ENCODE measurements at regions not wholly inside any gene's neighbourhood (a gene's known extent, or its start where the extent isn't known, plus 50 kb on each side); places are given as distances from the start of the nearest gene placed in this dataset.

DNA sequence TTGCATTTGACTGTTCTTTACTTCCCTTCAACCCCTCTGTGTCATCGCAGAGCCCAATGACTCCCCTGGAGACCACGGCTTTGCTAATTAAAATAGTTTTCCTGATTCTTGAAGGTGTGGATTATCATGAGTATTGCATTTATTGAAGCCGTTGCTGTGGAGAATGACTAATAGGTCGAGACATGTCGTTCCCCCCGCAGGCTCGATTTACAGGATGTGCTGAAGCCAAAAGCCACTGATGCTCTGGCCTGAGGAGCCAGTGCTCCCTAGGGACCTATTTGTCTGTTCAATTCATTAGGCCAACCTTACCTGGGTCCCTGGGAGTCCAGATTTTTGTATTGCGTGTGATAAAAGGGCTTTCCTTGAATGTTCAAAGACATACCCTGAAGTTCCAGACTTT, 102.3 kb downstream of the NPTX2 start (continued):
- TF ChIP-seq, protein P1, sequence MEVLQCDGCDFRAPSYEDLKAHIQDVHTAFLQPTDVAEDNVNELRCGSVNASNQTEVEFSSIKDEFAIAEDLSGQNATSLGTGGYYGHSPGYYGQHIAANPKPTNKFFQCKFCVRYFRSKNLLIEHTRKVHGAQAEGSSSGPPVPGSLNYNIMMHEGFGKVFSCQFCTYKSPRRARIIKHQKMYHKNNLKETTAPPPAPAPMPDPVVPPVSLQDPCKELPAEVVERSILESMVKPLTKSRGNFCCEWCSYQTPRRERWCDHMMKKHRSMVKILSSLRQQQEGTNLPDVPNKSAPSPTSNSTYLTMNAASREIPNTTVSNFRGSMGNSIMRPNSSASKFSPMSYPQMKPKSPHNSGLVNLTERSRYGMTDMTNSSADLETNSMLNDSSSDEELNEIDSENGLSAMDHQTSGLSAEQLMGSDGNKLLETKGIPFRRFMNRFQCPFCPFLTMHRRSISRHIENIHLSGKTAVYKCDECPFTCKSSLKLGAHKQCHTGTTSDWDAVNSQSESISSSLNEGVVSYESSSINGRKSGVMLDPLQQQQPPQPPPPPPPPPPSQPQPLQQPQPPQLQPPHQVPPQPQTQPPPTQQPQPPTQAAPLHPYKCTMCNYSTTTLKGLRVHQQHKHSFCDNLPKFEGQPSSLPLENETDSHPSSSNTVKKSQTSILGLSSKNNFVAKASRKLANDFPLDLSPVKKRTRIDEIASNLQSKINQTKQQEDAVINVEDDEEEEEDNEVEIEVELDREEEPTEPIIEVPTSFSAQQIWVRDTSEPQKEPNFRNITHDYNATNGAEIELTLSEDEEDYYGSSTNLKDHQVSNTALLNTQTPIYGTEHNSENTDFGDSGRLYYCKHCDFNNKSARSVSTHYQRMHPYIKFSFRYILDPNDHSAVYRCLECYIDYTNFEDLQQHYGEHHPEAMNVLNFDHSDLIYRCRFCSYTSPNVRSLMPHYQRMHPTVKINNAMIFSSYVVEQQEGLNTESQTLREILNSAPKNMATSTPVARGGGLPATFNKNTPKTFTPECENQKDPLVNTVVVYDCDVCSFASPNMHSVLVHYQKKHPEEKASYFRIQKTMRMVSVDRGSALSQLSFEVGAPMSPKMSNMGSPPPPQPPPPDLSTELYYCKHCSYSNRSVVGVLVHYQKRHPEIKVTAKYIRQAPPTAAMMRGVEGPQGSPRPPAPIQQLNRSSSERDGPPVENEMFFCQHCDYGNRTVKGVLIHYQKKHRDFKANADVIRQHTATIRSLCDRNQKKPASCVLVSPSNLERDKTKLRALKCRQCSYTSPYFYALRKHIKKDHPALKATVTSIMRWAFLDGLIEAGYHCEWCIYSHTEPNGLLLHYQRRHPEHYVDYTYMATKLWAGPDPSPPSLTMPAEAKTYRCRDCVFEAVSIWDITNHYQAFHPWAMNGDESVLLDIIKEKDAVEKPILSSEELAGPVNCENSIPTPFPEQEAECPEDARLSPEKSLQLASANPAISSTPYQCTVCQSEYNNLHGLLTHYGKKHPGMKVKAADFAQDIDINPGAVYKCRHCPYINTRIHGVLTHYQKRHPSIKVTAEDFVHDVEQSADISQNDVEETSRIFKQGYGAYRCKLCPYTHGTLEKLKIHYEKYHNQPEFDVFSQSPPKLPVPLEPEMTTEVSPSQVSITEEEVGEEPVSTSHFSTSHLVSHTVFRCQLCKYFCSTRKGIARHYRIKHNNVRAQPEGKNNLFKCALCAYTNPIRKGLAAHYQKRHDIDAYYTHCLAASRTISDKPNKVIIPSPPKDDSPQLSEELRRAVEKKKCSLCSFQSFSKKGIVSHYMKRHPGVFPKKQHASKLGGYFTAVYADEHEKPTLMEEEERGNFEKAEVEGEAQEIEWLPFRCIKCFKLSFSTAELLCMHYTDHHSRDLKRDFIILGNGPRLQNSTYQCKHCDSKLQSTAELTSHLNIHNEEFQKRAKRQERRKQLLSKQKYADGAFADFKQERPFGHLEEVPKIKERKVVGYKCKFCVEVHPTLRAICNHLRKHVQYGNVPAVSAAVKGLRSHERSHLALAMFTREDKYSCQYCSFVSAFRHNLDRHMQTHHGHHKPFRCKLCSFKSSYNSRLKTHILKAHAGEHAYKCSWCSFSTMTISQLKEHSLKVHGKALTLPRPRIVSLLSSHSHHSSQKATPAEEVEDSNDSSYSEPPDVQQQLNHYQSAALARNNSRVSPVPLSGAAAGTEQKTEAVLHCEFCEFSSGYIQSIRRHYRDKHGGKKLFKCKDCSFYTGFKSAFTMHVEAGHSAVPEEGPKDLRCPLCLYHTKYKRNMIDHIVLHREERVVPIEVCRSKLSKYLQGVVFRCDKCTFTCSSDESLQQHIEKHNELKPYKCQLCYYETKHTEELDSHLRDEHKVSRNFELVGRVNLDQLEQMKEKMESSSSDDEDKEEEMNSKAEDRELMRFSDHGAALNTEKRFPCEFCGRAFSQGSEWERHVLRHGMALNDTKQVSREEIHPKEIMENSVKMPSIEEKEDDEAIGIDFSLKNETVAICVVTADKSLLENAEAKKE (CRISPR knock-in tag; IDR thresholded peaks at IDR 0.05) = no peak
- TF ChIP-seq EZH2 (IDR thresholded peaks at IDR 0.05; ENCODE audit: low read depth, unreplicated experiment) = no peak
- no peak for TF ChIP-seq EZH2phosphoT487 (IDR thresholded peaks at IDR 0.05; ENCODE audit: unreplicated experiment)
- TF ChIP-seq, protein P2, sequence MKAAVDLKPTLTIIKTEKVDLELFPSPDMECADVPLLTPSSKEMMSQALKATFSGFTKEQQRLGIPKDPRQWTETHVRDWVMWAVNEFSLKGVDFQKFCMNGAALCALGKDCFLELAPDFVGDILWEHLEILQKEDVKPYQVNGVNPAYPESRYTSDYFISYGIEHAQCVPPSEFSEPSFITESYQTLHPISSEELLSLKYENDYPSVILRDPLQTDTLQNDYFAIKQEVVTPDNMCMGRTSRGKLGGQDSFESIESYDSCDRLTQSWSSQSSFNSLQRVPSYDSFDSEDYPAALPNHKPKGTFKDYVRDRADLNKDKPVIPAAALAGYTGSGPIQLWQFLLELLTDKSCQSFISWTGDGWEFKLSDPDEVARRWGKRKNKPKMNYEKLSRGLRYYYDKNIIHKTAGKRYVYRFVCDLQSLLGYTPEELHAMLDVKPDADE (IDR thresholded peaks at IDR 0.05) = no peak
- TF ChIP-seq, protein P3, sequence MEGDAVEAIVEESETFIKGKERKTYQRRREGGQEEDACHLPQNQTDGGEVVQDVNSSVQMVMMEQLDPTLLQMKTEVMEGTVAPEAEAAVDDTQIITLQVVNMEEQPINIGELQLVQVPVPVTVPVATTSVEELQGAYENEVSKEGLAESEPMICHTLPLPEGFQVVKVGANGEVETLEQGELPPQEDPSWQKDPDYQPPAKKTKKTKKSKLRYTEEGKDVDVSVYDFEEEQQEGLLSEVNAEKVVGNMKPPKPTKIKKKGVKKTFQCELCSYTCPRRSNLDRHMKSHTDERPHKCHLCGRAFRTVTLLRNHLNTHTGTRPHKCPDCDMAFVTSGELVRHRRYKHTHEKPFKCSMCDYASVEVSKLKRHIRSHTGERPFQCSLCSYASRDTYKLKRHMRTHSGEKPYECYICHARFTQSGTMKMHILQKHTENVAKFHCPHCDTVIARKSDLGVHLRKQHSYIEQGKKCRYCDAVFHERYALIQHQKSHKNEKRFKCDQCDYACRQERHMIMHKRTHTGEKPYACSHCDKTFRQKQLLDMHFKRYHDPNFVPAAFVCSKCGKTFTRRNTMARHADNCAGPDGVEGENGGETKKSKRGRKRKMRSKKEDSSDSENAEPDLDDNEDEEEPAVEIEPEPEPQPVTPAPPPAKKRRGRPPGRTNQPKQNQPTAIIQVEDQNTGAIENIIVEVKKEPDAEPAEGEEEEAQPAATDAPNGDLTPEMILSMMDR (conservative IDR thresholded peaks at IDR 0.05; ENCODE audit: low read depth in 2 of 2) = no peak
- no peak for TF ChIP-seq CREB1 (CRISPR knock-in tag; IDR thresholded peaks at IDR 0.05; ENCODE audit: low read depth)
- no peak for TF ChIP-seq JUNB (IDR thresholded peaks at IDR 0.05; ENCODE audit: unreplicated experiment)
- no peak for TF ChIP-seq ZNF114 (CRISPR knock-in tag; IDR thresholded peaks at IDR 0.05)
- TF ChIP-seq STAT1 (IDR thresholded peaks at IDR 0.05; ENCODE audit: unreplicated experiment) = no peak
